Mesodermal cell (in vitro differentiated cells): ENCODE measurements at regions not wholly inside any gene's neighbourhood (a gene's known extent, or its start where the extent isn't known, plus 50 kb on each side); places are given as distances from the start of the nearest gene placed in this dataset.

Source experiments
- H3K27ac ChIP-seq: 2 replicates; pipeline ENCODE4 v1.7.0; 2013; ENCODE audit warnings: mild to moderate bottlenecking, low read depth, low read length, moderate library complexity; ENCODE audit not compliant: severe bottlenecking
- H3K36me3 ChIP-seq: 2 replicates; pipeline ENCODE4 v1.7.1; 2013; ENCODE audit warnings: mild to moderate bottlenecking, low read length, moderate library complexity; ENCODE audit not compliant: control insufficient read depth, insufficient read depth
- H3K4me1 ChIP-seq: one replicate; pipeline ENCODE4 v1.7.1; 2013; ENCODE audit warnings: mild to moderate bottlenecking, low read length; ENCODE audit not compliant: insufficient read depth, control insufficient read depth, poor library complexity, severe bottlenecking
- H3K4me3 ChIP-seq: 2 replicates; pipeline ENCODE4 v1.7.0; 2013; ENCODE audit warnings: low read length, control low read depth, mild to moderate bottlenecking; ENCODE audit not compliant: insufficient read depth, poor library complexity, severe bottlenecking; ENCODE audit errors: extremely low read depth
- H3K9me3 ChIP-seq: 2 replicates; pipeline ENCODE4 v1.7.1; 2013; ENCODE audit warnings: mild to moderate bottlenecking, low read length, moderate library complexity; ENCODE audit not compliant: control insufficient read depth
- WGBS, 2 experiments: methylation state at CpG; one replicate each; pipeline ENCODE4 v1.1.5; 2013; ENCODE audit warnings: missing lambda C conversion rate in 2 of 2; ENCODE audit not compliant: insufficient coverage in 2 of 2; 5-methylcytosine and 5-hydroxymethylcytosine counted together

DNA sequence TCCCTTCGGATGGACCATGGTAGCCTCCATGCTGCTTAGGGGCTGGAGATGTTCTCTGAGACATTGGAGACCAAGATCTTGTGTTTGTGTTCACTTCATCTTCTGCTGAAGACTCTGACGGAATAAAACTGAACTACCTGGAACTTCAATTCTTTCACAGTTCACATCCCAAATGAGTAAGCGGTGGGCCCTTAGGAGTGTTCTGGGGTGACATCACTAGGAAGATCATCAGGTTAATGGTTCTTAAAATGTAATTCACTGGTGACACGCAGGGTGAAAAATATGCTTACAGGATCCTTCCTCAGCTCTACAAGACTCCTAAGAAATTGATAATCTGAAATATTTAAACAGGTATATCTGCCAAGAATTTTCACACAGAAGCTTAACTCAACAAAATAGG, 561.5 kb downstream of the SEMA5A start:
- Histone ChIP-seq H3K27ac (no peak overlapping the region), H3K9me3 (no peaks in the 10 kb centered on the region), H3K36me3 (no peaks in the 10 kb centered on the region), H3K4me1 (no peaks in the 10 kb centered on the region), H3K4me3 (no peak overlapping the region)
- 60% methylated on average over 1 of the region's 4 CpGs; no CpG with 5 or more reads in 1 of the 2 experiments for WGBS, 2 experiments
